Muscle of arm (tissue), 1 donor: ENCODE measurements at regions not wholly inside any gene's neighbourhood (a gene's known extent, or its start where the extent isn't known, plus 50 kb on each side); places are given as distances from the start of the nearest gene placed in this dataset.
"Not testable (repeated sequence)": the region's sequence is repeated elsewhere in the genome, so short reads cannot be mapped to it uniquely, and the experiment has no call there.

Experiments
- DNase-seq: peaks from one replicate; pipeline ENCODE4 v3.0.0-alpha.2; 2013

GRCh38 chr11:81569999-81570398 lies 1163.7 kb downstream of the FAM181B start:
- no peak for DNase-seq

- no peak for DNase-seq
Measured at GRCh38 chr11:81568918-81569317, 1164.7 kb downstream of the FAM181B start.

GRCh38 chr11:81548123-81548522 lies 1185.5 kb downstream of the FAM181B start:
- DNase-seq = no peak

- DNase-seq = not testable (repeated sequence)
Measured at GRCh38 chr11:81539806-81540205, 1193.9 kb downstream of the FAM181B start.

- DNase-seq = no peak
Measured at GRCh38 chr11:81515566-81515965, 1218.1 kb downstream of the FAM181B start.

- DNase-seq = peak; percentile 25
Measured at GRCh38 chr11:81497202-81497804, 1236.4 kb downstream of the FAM181B start.

GRCh38 chr11:81496601-81497000 lies 1237.1 kb downstream of the FAM181B start:
- no peak for DNase-seq

GRCh38 chr11:81495699-81496292 lies 1237.9 kb downstream of the FAM181B start:
- DNase-seq = no peak

- DNase-seq = no peak
Measured at GRCh38 chr11:81494431-81494830, 1239.2 kb downstream of the FAM181B start.

- no peak for DNase-seq
Measured at GRCh38 chr11:81492923-81493445, 1240.7 kb downstream of the FAM181B start.

GRCh38 chr11:81487109-81487508 lies 1246.6 kb downstream of the FAM181B start:
- DNase-seq = no peak

GRCh38 chr11:81484196-81484595 lies 1249.5 kb downstream of the FAM181B start:
- no peak for DNase-seq

GRCh38 chr11:81477277-81477676 lies 1256.4 kb downstream of the FAM181B start:
- no peak for DNase-seq

GRCh38 chr11:81476345-81476744 lies 1257.3 kb downstream of the FAM181B start:
- DNase-seq = no peak

GRCh38 chr11:81472646-81473045 lies 1261.0 kb downstream of the FAM181B start:
- DNase-seq = no peak

- no peak for DNase-seq
Measured at GRCh38 chr11:81470446-81470845, 1263.2 kb downstream of the FAM181B start.

- no peak for DNase-seq
Measured at GRCh38 chr11:81459766-81460306, 1273.8 kb downstream of the FAM181B start.

GRCh38 chr11:81449588-81450156 lies 1284.0 kb downstream of the FAM181B start:
- DNase-seq = no peak

- no peak for DNase-seq
Measured at GRCh38 chr11:81444297-81444696, 1289.4 kb downstream of the FAM181B start.

GRCh38 chr11:81432333-81432732 lies 1301.3 kb downstream of the FAM181B start:
- no peak for DNase-seq

- DNase-seq = no peak
Measured at GRCh38 chr11:81424822-81425221, 1308.8 kb downstream of the FAM181B start.

- DNase-seq = no peak
Measured at GRCh38 chr11:81422402-81422801, 1311.3 kb downstream of the FAM181B start.

GRCh38 chr11:81421251-81421860 lies 1312.3 kb downstream of the FAM181B start:
- DNase-seq = no peak
